ENCODE measurements at regions not wholly inside any gene's neighbourhood (a gene's known extent, or its start where the extent isn't known, plus 50 kb on each side); places are given as distances from the start of the nearest gene placed in this dataset.

DNA sequence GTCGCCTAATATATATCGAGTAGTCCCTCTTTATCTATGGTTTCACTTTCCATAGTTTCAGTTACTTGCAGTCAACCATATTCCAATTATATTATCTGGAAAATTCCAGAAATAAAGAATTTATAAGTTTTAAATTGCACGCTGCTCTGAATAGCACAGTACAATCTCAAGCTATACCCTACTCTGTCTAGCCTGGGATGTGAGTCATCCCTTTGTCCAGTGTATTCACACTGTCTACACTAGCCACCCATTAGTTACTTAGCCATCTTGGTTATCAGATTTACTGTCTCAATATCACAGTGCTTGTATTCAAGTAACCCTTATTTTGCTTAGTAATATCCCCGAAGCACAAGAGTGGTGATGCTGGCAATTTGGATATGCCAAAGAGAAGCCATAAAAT is 72.1 kb upstream of the EOMES start:
- WGBS, 2 donors (ENCODE audit: extremely low coverage in 2 of 2, insufficient read length in 2 of 2, insufficient replicate concordance in 1 of 2): no CpG with 5 or more reads among the region's 4 CpGs
- H4K91ac ChIP-seq (ENCODE audit: low read depth, low read length, poor library complexity): no peak overlapping the region

DNA sequence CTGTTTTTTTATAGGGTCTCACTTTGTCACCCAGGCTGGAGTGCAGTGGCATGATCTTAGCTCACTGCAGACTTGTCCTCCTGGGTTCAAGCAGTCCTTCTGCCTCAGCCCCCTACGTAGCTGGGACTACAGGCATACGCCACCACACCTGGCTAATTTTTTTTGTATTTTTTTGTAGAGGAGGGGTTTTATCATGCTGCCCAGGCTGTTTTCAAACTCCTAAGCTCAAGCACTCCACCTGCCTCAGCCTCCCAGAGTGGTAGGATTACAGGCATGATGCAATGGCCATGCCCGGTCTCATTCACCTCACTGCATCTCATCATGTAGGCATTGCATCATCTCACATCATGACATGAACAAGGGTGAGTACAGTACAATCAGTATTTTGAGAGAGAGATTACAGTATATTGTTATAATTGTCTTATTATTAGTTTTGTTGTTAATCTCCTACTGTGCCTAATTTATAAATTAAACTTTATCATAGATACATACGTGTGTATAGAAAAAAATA is 74.3 kb upstream of the EOMES start:
- Histone ChIP-seq H4K91ac (ENCODE audit: low read depth, low read length, poor library complexity) (no peak overlapping the region), H3K4me1 (ENCODE audit: control insufficient read depth in 2 of 2, insufficient read depth in 1 of 2, low read depth in 1 of 2, low read length in 2 of 2) (no peaks in the 10 kb centered on the region), H3K18ac (ENCODE audit: low read length) (no peak overlapping the region), H2BK12ac (ENCODE audit: low read length) (no peak overlapping the region), H2BK120ac (ENCODE audit: low read depth, low read length) (no peak overlapping the region), H3K79me1 (ENCODE audit: low read depth, low read length) (no peaks in the 10 kb centered on the region), H2AK5ac (ENCODE audit: low read depth, low read length) (no peak overlapping the region), H3K27ac (replicated peaks; ENCODE audit: low read length) (no peak overlapping the region), H3K4me2 (ENCODE audit: insufficient read depth, low read length, poor library complexity, severe bottlenecking) (no peak overlapping the region), H2AFZ (ENCODE audit: low read length) (no peak overlapping the region), H3K36me3 (replicated peaks in 1 of 2; ENCODE audit: control insufficient read depth in 2 of 2, insufficient read depth in 2 of 2, low read length in 2 of 2) (no peaks in the 10 kb centered on the region), H3K27me3 (ENCODE audit: control insufficient read depth in 3 of 3, insufficient read depth in 3 of 3, low read depth in 1 of 3, low read length in 3 of 3) (no peaks in the 10 kb centered on the region), H3K4me3 (ENCODE audit: low read length in 2 of 2) (no peak overlapping the region), H2BK15ac (ENCODE audit: low read length) (no peak overlapping the region), H4K8ac (ENCODE audit: low read depth, low read length) (no peak overlapping the region), H3K9me3 (replicated peaks in 1 of 2; ENCODE audit: control insufficient read depth in 2 of 2, insufficient read depth in 1 of 2, low read depth in 1 of 2, low read length in 2 of 2) (no peaks in the 10 kb centered on the region), H3K23ac (ENCODE audit: low read depth, low read length, poor library complexity) (no peak overlapping the region), H3K14ac (ENCODE audit: low read length) (no peak overlapping the region), H3K4ac (ENCODE audit: low read length) (no peak overlapping the region), H3K9ac (ENCODE audit: low read depth, low read length, poor library complexity) (no peak overlapping the region), H2BK5ac (ENCODE audit: low read length) (no peak overlapping the region)
- no peak for DNase-seq (ENCODE audit: low spot score)
- no CpG with 5 or more reads among the region's 4 CpGs for WGBS, 2 donors (ENCODE audit: extremely low coverage in 2 of 2, insufficient read length in 2 of 2, insufficient replicate concordance in 1 of 2)

More for the DNA sequence above, 72.1 kb upstream of the EOMES start:
- H3K4me1 ChIP-seq (ENCODE audit: control insufficient read depth in 2 of 2, insufficient read depth in 1 of 2, low read depth in 1 of 2, low read length in 2 of 2): no peaks in the 10 kb centered on the region
- no peaks in the 10 kb centered on the region for H3K36me3 ChIP-seq (replicated peaks in 1 of 2; ENCODE audit: control insufficient read depth in 2 of 2, insufficient read depth in 2 of 2, low read length in 2 of 2)
- H3K27me3 ChIP-seq (ENCODE audit: control insufficient read depth in 3 of 3, insufficient read depth in 3 of 3, low read depth in 1 of 3, low read length in 3 of 3): no peaks in the 10 kb centered on the region
- H3K79me1 ChIP-seq (ENCODE audit: low read depth, low read length): no peaks in the 10 kb centered on the region
- H3K27ac ChIP-seq (replicated peaks; ENCODE audit: low read length): no peak overlapping the region
- H2BK12ac ChIP-seq (ENCODE audit: low read length): no peak overlapping the region
- H3K14ac ChIP-seq (ENCODE audit: low read length): no peak overlapping the region
- no peak overlapping the region for H3K4me3 ChIP-seq (ENCODE audit: low read length in 2 of 2)
- DNase-seq (ENCODE audit: low spot score): no peak
- no peak overlapping the region for H2AK5ac ChIP-seq (ENCODE audit: low read depth, low read length)
- H3K9ac ChIP-seq (ENCODE audit: low read depth, low read length, poor library complexity): no peak overlapping the region
- no peak overlapping the region for H2AFZ ChIP-seq (ENCODE audit: low read length)
- no peak overlapping the region for H2BK120ac ChIP-seq (ENCODE audit: low read depth, low read length)
- no peaks in the 10 kb centered on the region for H3K9me3 ChIP-seq (replicated peaks in 1 of 2; ENCODE audit: control insufficient read depth in 2 of 2, insufficient read depth in 1 of 2, low read depth in 1 of 2, low read length in 2 of 2)
- no peak overlapping the region for H4K8ac ChIP-seq (ENCODE audit: low read depth, low read length)
- H2BK15ac ChIP-seq (ENCODE audit: low read length): no peak overlapping the region
- H3K4me2 ChIP-seq (ENCODE audit: insufficient read depth, low read length, poor library complexity, severe bottlenecking): no peak overlapping the region
- H3K4ac ChIP-seq (ENCODE audit: low read length): no peak overlapping the region
- no peak overlapping the region for H2BK5ac ChIP-seq (ENCODE audit: low read length)
- H3K18ac ChIP-seq (ENCODE audit: low read length): no peak overlapping the region
- no peak overlapping the region for H3K23ac ChIP-seq (ENCODE audit: low read depth, low read length, poor library complexity)

DNA sequence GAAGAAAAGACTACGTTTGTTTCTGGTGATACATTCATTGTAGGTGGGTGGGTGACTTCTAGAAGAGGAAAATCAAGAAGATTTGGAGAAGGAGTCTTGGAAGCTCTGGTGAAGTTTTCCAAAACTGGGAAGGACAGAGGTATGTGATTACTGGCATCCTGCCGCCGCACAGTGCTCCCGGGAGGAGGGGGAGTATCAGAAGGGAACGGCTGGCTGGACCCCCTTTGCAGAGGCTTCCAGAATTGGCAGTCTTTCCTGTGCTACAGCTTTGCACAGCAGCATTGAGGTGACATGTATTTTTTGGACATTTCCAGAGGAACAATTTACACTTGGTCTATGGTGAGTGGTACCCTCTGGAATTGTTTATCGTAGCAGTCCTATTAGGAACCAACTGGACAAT is 75.7 kb upstream of the EOMES start:
- WGBS, 2 donors (ENCODE audit: extremely low coverage in 2 of 2, insufficient read length in 2 of 2, insufficient replicate concordance in 1 of 2): no CpG with 5 or more reads among the region's 6 CpGs
- Histone ChIP-seq H3K23ac (ENCODE audit: low read depth, low read length, poor library complexity) (no peak overlapping the region), H2AFZ (ENCODE audit: low read length) (no peak overlapping the region)

DNA sequence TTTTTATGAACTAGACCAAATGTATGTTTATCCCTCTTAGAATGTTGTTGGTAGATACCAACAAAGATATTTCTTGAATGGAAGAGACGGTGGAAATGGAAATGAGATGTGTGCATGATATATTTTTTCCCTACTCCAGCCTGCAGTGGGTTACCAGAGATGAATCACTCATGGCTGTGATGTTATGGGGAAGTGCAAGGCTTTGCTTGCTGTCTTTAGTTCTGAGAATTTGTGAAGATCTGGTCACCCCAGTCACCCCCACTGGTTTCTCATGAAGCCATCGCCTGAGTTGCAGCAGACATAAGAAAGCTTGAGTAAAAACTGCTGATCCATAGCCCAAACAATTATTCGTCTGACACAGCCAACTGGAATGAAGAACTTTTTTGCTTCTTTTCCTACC is 78.1 kb upstream of the EOMES start:
- no peak overlapping the region for H2AK5ac ChIP-seq (ENCODE audit: low read depth, low read length)
- no peak overlapping the region for H3K27ac ChIP-seq (replicated peaks; ENCODE audit: low read length)
- H3K27me3 ChIP-seq (ENCODE audit: control insufficient read depth in 3 of 3, insufficient read depth in 3 of 3, low read depth in 1 of 3, low read length in 3 of 3): no peaks in the 10 kb centered on the region
- H3K79me1 ChIP-seq (ENCODE audit: low read depth, low read length): no peaks in the 10 kb centered on the region
- no peak overlapping the region for H2BK120ac ChIP-seq (ENCODE audit: low read depth, low read length)
- no peak overlapping the region for H2AFZ ChIP-seq (ENCODE audit: low read length)
- H3K9me3 ChIP-seq (replicated peaks in 1 of 2; ENCODE audit: control insufficient read depth in 2 of 2, insufficient read depth in 1 of 2, low read depth in 1 of 2, low read length in 2 of 2): no peaks in the 10 kb centered on the region
- no peak overlapping the region for H3K14ac ChIP-seq (ENCODE audit: low read length)
- H2BK12ac ChIP-seq (ENCODE audit: low read length): no peak overlapping the region
- H3K9ac ChIP-seq (ENCODE audit: low read depth, low read length, poor library complexity): no peak overlapping the region
- H2BK5ac ChIP-seq (ENCODE audit: low read length): no peak overlapping the region
- H3K4me3 ChIP-seq (ENCODE audit: low read length in 2 of 2): no peak overlapping the region
- H2BK15ac ChIP-seq (ENCODE audit: low read length): no peak overlapping the region
- no peak overlapping the region for H3K4ac ChIP-seq (ENCODE audit: low read length)
- H3K18ac ChIP-seq (ENCODE audit: low read length): no peak overlapping the region
- no CpG with 5 or more reads among the region's 3 CpGs for WGBS, 2 donors (ENCODE audit: extremely low coverage in 2 of 2, insufficient read length in 2 of 2, insufficient replicate concordance in 1 of 2)
- no peak for DNase-seq (ENCODE audit: low spot score)
- H3K36me3 ChIP-seq (replicated peaks in 1 of 2; ENCODE audit: control insufficient read depth in 2 of 2, insufficient read depth in 2 of 2, low read length in 2 of 2): no peaks in the 10 kb centered on the region
- H3K23ac ChIP-seq (ENCODE audit: low read depth, low read length, poor library complexity): no peak overlapping the region
- H4K91ac ChIP-seq (ENCODE audit: low read depth, low read length, poor library complexity): no peak overlapping the region
- H3K4me2 ChIP-seq (ENCODE audit: insufficient read depth, low read length, poor library complexity, severe bottlenecking): no peak overlapping the region
- H4K8ac ChIP-seq (ENCODE audit: low read depth, low read length): no peak overlapping the region
- H3K4me1 ChIP-seq (ENCODE audit: control insufficient read depth in 2 of 2, insufficient read depth in 1 of 2, low read depth in 1 of 2, low read length in 2 of 2): no peaks in the 10 kb centered on the region

More for the DNA sequence above, 75.7 kb upstream of the EOMES start:
- H3K4me3 ChIP-seq (ENCODE audit: low read length in 2 of 2): no peak overlapping the region
- H3K14ac ChIP-seq (ENCODE audit: low read length): no peak overlapping the region
- H3K18ac ChIP-seq (ENCODE audit: low read length): no peak overlapping the region
- H2AK5ac ChIP-seq (ENCODE audit: low read depth, low read length): no peak overlapping the region
- H2BK120ac ChIP-seq (ENCODE audit: low read depth, low read length): no peak overlapping the region
- H3K36me3 ChIP-seq (replicated peaks in 1 of 2; ENCODE audit: control insufficient read depth in 2 of 2, insufficient read depth in 2 of 2, low read length in 2 of 2): no peaks in the 10 kb centered on the region
- no peak for DNase-seq (ENCODE audit: low spot score)
- no peak overlapping the region for H3K4me2 ChIP-seq (ENCODE audit: insufficient read depth, low read length, poor library complexity, severe bottlenecking)
- no peaks in the 10 kb centered on the region for H3K79me1 ChIP-seq (ENCODE audit: low read depth, low read length)
- no peaks in the 10 kb centered on the region for H3K9me3 ChIP-seq (replicated peaks in 1 of 2; ENCODE audit: control insufficient read depth in 2 of 2, insufficient read depth in 1 of 2, low read depth in 1 of 2, low read length in 2 of 2)
- no peak overlapping the region for H3K9ac ChIP-seq (ENCODE audit: low read depth, low read length, poor library complexity)
- no peak overlapping the region for H2BK12ac ChIP-seq (ENCODE audit: low read length)
- no peak overlapping the region for H4K91ac ChIP-seq (ENCODE audit: low read depth, low read length, poor library complexity)
- no peak overlapping the region for H3K27ac ChIP-seq (replicated peaks; ENCODE audit: low read length)
- H3K4ac ChIP-seq (ENCODE audit: low read length): no peak overlapping the region
- no peak overlapping the region for H2BK5ac ChIP-seq (ENCODE audit: low read length)
- H2BK15ac ChIP-seq (ENCODE audit: low read length): no peak overlapping the region
- no peak overlapping the region for H4K8ac ChIP-seq (ENCODE audit: low read depth, low read length)
- H3K4me1 ChIP-seq (ENCODE audit: control insufficient read depth in 2 of 2, insufficient read depth in 1 of 2, low read depth in 1 of 2, low read length in 2 of 2): no peaks in the 10 kb centered on the region
- no peaks in the 10 kb centered on the region for H3K27me3 ChIP-seq (ENCODE audit: control insufficient read depth in 3 of 3, insufficient read depth in 3 of 3, low read depth in 1 of 3, low read length in 3 of 3)
